Stimulated activated naive B cell treated with anti-CD40 and anti-IgM and Interleukin-4, amounts not matched to agents 10 μg/mL and 1 μg/mL and 100 μg/mL, for 72 hours (primary cell): ENCODE measurements at regions not wholly inside any gene's neighbourhood (a gene's known extent, or its start where the extent isn't known, plus 50 kb on each side); places are given as distances from the start of the nearest gene placed in this dataset.
"Not testable (repeated sequence)": the region's sequence is repeated elsewhere in the genome, so short reads cannot be mapped to it uniquely, and the experiment has no call there.

Experiments used
- ATAC-seq, 2 donors: fragments of 150-1000 bp; cut with Tn5 transposase; replicated peaks; 2 replicates each; pipeline ENCODE4 v1.10.0; 2021; ENCODE audit warnings: moderate library complexity in 1 of 2
- DNase-seq: peaks from one replicate; pipeline ENCODE4 v3.0.0; 2021
- H3K27ac Mint-ChIP-seq: one replicate; pipeline ENCODE4 v1.8.0; 2022; ENCODE audit warnings: mild to moderate bottlenecking, mixed read lengths
- H3K27me3 Mint-ChIP-seq, 2 donors: one replicate each; pipeline ENCODE4 v1.8.0; 2022; ENCODE audit warnings: mixed read lengths in 2 of 2
- H3K36me3 Mint-ChIP-seq, 2 donors: one replicate each; pipeline ENCODE4 v1.8.0; 2022; ENCODE audit warnings: mixed read lengths in 2 of 2, mild to moderate bottlenecking in 1 of 2
- H3K4me1 Mint-ChIP-seq, 2 donors: one replicate each; pipeline ENCODE4 v1.8.0; 2022; ENCODE audit warnings: mixed read lengths in 2 of 2, mild to moderate bottlenecking in 1 of 2
- H3K4me3 Mint-ChIP-seq, 2 donors: one replicate each; pipeline ENCODE4 v1.8.0; 2022; ENCODE audit warnings: mild to moderate bottlenecking in 2 of 2, mixed read lengths in 2 of 2, moderate library complexity in 1 of 2
- H3K9me3 Mint-ChIP-seq, 2 donors: one replicate each; pipeline ENCODE4 v1.8.0; 2022; ENCODE audit warnings: mixed read lengths in 2 of 2, mild to moderate bottlenecking in 1 of 2

DNA sequence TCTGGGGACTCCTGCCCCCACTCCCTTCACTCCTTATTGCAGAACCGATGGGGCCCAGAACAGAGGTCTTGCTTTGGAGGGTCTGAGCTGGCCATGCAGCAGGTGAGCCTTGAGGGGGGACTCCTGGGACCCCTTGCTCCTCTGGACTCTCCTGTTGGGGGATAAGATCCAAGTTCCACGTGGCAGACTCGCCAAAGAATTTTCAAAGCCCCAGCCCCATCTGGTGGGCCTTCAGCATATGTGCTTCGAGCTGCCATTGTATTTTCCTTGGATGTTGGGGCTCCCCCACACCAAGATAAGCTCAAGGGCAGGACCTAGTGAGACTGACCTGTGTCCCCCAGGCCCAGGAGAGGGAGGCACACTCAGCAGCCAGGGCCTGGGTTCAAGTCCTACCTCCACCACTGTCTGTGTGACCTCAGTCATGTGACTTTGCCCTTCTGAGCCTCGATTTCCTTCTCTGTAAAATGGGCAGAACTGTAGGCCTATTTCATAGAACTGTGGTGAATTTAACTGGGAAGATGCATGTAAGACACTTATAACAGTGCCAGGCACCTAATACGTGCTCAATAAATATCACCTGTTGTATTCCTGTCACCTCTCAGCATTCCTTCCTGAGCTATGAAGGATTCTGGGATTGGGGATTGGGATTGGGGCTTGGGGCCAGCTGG, 115.5 kb downstream of the VEGFA start:
- no peaks in the 10 kb centered on the region for H3K36me3 Mint-ChIP-seq
- DNase-seq (no peak), ATAC-seq (no peak)
- peaks cover 5 to 9% of the 10 kb centered on the region in 2 donors for H3K27me3 Mint-ChIP-seq
- H3K27ac Mint-ChIP-seq: no peak overlapping the region
- peaks cover 3 to 4% of the 10 kb centered on the region in 2 donors for H3K9me3 Mint-ChIP-seq
- peaks cover 6 to 16% of the 10 kb centered on the region in 2 donors for H3K4me1 Mint-ChIP-seq
- no peak overlapping the region for H3K4me3 Mint-ChIP-seq

- ATAC-seq: peak in 1 of 2 donors; percentile 10
- peaks cover 6 to 16% of the 10 kb centered on the region in 2 donors for H3K4me1 Mint-ChIP-seq
- no peak for DNase-seq
- H3K4me3 Mint-ChIP-seq: no peak overlapping the region
- no peaks in the 10 kb centered on the region for H3K36me3 Mint-ChIP-seq
- peaks cover 0 to 4% of the 10 kb centered on the region in 2 donors for H3K27me3 Mint-ChIP-seq
- H3K9me3 Mint-ChIP-seq: peaks cover 3 to 4% of the 10 kb centered on the region in 2 donors
- no peak overlapping the region for H3K27ac Mint-ChIP-seq
Measured at GRCh38 chr6:43884652-43885022, 114.6 kb downstream of the VEGFA start.

DNA sequence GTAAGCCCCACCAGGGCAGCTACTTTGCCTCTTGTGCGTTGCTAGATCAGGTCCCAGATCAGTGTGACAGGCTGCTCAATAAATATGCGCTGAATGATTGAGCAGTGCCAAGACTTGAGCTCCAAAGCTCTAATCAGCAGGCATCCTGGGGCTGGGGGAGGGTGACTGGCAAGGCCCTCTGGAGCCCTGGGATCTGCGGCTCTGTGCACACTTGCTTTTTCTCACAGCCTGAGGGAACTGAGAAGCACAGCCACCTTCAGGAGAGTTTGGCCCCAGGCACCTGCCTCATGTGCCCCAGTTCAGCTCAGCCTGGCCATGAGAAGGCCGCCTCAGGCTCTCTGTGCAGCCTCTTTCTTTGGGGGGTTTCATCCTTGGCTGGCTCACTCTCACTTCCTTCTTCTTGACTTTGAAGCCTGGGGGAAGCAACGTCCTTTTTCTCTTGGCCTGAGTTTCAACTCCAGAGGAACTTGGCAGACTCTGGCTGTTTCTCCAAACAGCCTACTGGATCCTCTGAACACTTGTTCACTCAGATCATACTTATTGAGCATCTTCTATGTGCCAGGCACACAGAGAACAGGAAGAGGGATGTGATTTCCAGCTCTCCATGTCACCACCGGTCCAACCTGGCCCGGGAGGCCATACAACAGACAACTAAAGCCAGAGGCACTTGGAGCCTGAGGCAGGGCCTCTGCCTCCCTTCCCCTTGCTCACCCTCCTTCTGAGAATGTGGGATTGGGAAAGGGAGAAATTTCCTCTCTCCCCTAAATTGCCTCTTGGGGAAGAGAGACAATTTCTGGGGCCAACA, 114.0 kb downstream of the VEGFA start:
- DNase-seq (peak; percentile 8), ATAC-seq (peak; percentile 80 to 88)
- H3K27me3 Mint-ChIP-seq: peaks cover 0 to 4% of the 10 kb centered on the region in 2 donors
- H3K4me1 Mint-ChIP-seq: peaks cover 6 to 16% of the 10 kb centered on the region in 2 donors
- H3K4me3 Mint-ChIP-seq: no peak overlapping the region
- no peak overlapping the region for H3K27ac Mint-ChIP-seq
- no peaks in the 10 kb centered on the region for H3K36me3 Mint-ChIP-seq
- H3K9me3 Mint-ChIP-seq: peaks cover 3 to 4% of the 10 kb centered on the region in 2 donors

DNA sequence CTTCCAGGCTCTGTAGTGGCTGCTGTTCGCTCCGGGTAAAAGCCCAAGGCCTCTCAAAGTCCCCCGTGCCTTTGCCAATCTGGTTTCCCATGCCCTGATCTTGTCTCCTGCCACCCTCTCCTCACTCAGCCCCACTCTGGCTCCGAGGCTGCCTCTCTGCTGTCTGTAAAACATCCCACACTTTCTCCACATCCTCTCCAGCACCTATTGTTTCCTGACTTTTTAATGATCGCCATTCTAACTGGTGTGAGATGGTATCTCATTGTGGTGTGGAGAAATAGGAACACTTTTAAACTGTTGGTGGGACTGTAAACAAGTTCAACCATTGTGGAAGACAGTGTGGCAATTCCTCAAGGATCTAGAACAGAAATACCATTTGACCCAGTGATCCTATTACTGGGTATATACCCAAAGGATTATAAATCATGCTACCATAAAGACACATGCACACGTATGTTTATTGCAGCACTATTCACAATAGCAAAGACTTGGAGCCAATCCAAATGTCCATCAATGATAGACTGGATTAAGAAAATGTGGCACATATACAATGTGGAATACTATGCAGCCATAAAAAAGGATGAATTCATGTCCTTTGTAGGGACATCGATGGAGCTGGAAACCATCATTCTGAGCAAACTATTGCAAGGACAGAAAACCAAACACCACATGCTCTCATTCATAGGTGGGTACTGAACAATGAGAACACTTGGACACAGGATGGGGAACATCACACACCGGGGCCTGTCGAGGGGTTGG, 112.9 kb downstream of the VEGFA start:
- not testable (repeated sequence) for H3K9me3 Mint-ChIP-seq, H3K4me3 Mint-ChIP-seq, H3K36me3 Mint-ChIP-seq, ATAC-seq, DNase-seq, H3K27me3 Mint-ChIP-seq, H3K27ac Mint-ChIP-seq
- peaks cover 6 to 16% of the 10 kb centered on the region in 2 donors for H3K4me1 Mint-ChIP-seq

GRCh38 chr6:43880236-43881137, 110.5 kb downstream of the VEGFA start:
- DNase-seq (no peak), ATAC-seq (no peak)
- Mint-ChIP-seq H3K4me1 (peaks cover 6 to 16% of the 10 kb centered on the region in 2 donors), H3K9me3 (peaks cover 3 to 4% of the 10 kb centered on the region in 2 donors), H3K4me3 (no peak overlapping the region), H3K36me3 (no peaks in the 10 kb centered on the region), H3K27me3 (no peaks in the 10 kb centered on the region), H3K27ac (no peak overlapping the region)

- no peak for DNase-seq
- Mint-ChIP-seq H3K36me3 (no peaks in the 10 kb centered on the region), H3K27me3 (no peaks in the 10 kb centered on the region), H3K9me3 (peaks cover 3 to 4% of the 10 kb centered on the region in 2 donors), H3K27ac (no peak overlapping the region), H3K4me1 (peaks cover 6 to 13% of the 10 kb centered on the region in 2 donors), H3K4me3 (no peak overlapping the region)
- no peak for ATAC-seq
Measured at GRCh38 chr6:43879722-43880121, 109.7 kb downstream of the VEGFA start.

- peaks cover 3 to 6% of the 10 kb centered on the region in 2 donors for H3K4me1 Mint-ChIP-seq
- ATAC-seq: no peak
- no peaks in the 10 kb centered on the region for H3K27me3 Mint-ChIP-seq
- H3K27ac Mint-ChIP-seq: no peak overlapping the region
- H3K4me3 Mint-ChIP-seq: no peak overlapping the region
- no peak for DNase-seq
- peaks cover 3 to 4% of the 10 kb centered on the region in 2 donors for H3K9me3 Mint-ChIP-seq
- no peaks in the 10 kb centered on the region for H3K36me3 Mint-ChIP-seq
Measured at GRCh38 chr6:43878823-43879495, 108.9 kb downstream of the VEGFA start.

GRCh38 chr6:43878127-43878634, 108.2 kb downstream of the VEGFA start:
- Mint-ChIP-seq H3K27me3 (no peaks in the 10 kb centered on the region), H3K4me1 (no peaks in the 10 kb centered on the region), H3K9me3 (peaks cover 3 to 4% of the 10 kb centered on the region in 2 donors), H3K4me3 (no peak overlapping the region), H3K36me3 (no peaks in the 10 kb centered on the region), H3K27ac (no peak overlapping the region)
- no peak for DNase-seq
- no peak for ATAC-seq

DNA sequence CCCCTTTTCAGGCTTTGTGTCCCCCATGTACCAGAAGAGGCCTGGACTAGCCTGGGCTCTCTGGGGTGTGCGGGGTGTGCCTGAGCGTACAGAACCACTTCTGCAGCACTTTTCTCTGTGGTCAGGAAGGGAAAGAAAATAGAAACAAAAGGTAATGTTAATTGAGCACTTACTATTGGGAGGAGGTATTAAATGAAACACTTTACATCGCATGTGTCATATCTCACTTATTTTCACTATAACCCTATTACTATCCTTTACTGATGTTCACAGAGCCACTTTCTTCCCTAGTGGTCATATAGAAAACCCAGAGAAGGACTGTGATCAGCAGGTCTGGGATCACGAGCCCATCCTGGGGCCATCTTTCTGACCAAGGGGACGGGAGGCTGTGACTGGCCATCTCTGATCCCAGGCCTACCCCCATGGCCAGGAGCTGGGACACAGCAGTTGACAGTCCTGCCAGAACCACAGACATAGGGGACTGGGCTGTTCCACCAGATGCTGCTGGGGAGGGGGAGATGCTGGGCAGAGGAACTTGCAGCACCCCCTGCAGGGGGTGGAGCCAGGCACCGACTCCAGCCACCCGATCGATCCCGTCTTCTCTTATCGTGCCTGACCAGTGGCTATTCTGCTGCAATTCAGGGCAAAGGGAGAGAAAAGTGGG, 107.6 kb downstream of the VEGFA start:
- Mint-ChIP-seq H3K9me3 (peaks cover 1 to 2% of the 10 kb centered on the region in 2 donors), H3K4me1 (no peaks in the 10 kb centered on the region), H3K4me3 (no peak overlapping the region), H3K27ac (no peak overlapping the region), H3K27me3 (peaks cover 0 to under 1% of the 10 kb centered on the region in 2 donors), H3K36me3 (no peaks in the 10 kb centered on the region)
- DNase-seq (no peak), ATAC-seq (no peak)

DNA sequence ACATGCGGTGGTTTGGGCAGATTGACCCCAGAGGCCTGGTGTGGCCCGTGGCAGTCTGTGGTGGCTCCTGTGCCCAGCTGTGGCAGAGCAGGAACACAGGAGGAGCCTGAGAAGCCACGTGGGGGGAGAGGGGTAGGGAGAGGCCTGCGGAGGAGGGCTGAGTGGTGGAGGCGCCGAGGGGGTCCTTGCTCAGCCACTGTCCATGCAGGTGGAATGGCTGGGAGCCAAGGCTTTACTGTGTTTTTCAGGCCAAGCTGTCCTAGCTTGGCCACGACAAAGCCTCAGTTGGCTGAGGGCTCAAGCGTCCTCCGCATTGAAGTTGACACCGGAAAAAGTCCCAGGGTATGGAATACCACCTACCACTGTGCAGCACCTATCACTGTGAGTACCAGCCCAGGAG, 107.0 kb downstream of the VEGFA start:
- H3K4me1 Mint-ChIP-seq: no peaks in the 10 kb centered on the region
- H3K36me3 Mint-ChIP-seq: no peaks in the 10 kb centered on the region
- H3K9me3 Mint-ChIP-seq: no peaks in the 10 kb centered on the region
- H3K27me3 Mint-ChIP-seq: peaks cover 4 to 6% of the 10 kb centered on the region in 2 donors
- no peak for DNase-seq
- no peak for ATAC-seq
- no peak overlapping the region for H3K27ac Mint-ChIP-seq
- no peak overlapping the region for H3K4me3 Mint-ChIP-seq

- H3K27ac Mint-ChIP-seq: no peak overlapping the region
- no peak for DNase-seq
- no peaks in the 10 kb centered on the region for H3K4me1 Mint-ChIP-seq
- no peaks in the 10 kb centered on the region for H3K9me3 Mint-ChIP-seq
- peaks cover 4 to 6% of the 10 kb centered on the region in 2 donors for H3K27me3 Mint-ChIP-seq
- H3K4me3 Mint-ChIP-seq: no peak overlapping the region
- no peak for ATAC-seq
- H3K36me3 Mint-ChIP-seq: no peaks in the 10 kb centered on the region
Measured at GRCh38 chr6:43876602-43877001, 106.6 kb downstream of the VEGFA start.

DNA sequence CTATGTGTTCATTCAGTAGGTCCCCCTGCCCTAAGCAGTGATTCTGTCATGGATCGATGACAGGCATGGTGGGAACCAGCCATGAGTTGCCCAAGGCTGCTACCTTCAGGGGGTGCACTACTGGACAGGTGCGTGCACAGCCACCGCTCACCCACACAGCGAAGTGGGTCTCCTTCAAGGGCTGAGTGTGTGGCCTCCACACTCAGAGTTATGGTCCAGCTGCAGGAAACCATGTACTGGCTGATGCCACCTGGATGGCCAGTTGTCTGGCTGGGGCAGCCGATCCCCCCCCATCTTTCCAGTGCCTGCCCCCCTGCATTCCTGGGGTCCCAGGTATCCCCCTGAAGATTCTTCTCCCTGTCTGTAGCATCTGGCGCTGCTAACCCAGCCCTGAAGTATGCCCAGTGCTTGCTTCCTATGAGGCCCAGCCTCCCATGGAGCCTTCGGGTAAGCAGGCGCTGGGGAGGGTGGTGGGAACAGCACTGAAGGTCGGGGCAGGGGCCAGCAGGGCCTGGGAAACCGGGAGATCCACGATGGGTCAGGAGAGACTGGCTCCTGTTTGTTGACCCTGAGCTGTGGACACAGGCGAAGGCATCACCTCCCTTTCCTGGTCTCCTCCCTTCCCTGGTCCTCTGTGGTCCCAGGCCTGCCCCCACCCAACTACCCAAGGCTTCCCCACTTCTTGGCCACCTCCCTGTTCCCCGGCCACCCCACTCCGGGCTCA, 106.0 kb downstream of the VEGFA start:
- H3K36me3 Mint-ChIP-seq: no peaks in the 10 kb centered on the region
- H3K4me3 Mint-ChIP-seq: no peak overlapping the region
- peaks cover 4 to 6% of the 10 kb centered on the region in 2 donors for H3K27me3 Mint-ChIP-seq
- H3K27ac Mint-ChIP-seq: no peak overlapping the region
- H3K9me3 Mint-ChIP-seq: no peaks in the 10 kb centered on the region
- ATAC-seq: no peak
- DNase-seq: no peak
- no peaks in the 10 kb centered on the region for H3K4me1 Mint-ChIP-seq
